ENCODE measurements at regions not wholly inside any gene's neighbourhood (a gene's known extent, or its start where the extent isn't known, plus 50 kb on each side); places are given as distances from the start of the nearest gene placed in this dataset.

GRCh38 chr16:73171380-73171779 lies 123.5 kb upstream of the ZFHX3 start:
- FAIRE-seq: no peak

DNA sequence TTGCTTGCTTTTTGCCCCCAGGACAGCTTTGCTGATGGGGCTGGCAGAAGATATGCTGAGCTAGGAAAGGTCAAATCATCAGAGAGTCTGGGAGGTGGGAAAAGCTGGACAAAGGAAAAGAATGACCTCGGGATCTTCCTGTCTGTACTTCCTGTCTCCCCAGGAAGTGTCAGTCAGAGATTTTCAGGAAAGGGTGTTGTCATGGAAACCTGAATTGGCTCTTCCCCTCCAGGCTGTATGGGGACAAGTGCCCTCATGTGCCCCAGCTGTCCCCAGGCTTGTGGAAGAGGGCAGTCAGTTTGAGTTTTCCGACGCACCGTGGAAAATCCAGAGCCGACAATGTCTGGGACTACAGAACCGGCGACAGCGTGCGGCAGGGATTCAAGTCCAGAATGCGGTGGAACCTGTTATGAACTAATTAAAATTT lies 122.7 kb upstream of the ZFHX3 start:
- no peak for FAIRE-seq

- no peak for FAIRE-seq
Observed at GRCh38 chr16:73166947-73167550, 119.1 kb upstream of the ZFHX3 start.

GRCh38 chr16:73166441-73166851 lies 118.5 kb upstream of the ZFHX3 start:
- no peak for FAIRE-seq

GRCh38 chr16:73163238-73163815 lies 115.4 kb upstream of the ZFHX3 start:
- FAIRE-seq: no peak

- FAIRE-seq: no peak
Observed at GRCh38 chr16:73161977-73162376, 114.0 kb upstream of the ZFHX3 start.

- FAIRE-seq: no peak
Observed at GRCh38 chr16:73159296-73159695, 111.4 kb upstream of the ZFHX3 start.

DNA sequence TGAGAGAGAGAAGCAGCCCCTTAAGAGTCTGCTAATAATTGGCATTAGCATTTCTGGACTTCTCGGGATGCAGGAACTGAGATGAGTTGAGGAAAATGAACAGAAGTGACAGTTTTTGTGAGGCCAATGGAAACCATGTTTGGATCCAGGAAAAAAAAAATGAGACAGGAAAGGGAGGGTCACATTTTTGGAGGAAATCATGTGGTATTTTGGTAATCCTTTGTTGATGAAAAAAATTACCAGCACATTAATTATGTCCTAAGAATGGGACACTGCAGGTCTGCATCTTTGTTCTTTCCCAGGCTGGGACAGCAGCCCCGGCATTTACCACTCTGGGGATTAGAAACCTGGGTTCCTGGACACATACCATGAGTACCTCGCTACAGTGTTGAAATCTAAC lies 109.9 kb upstream of the ZFHX3 start:
- FAIRE-seq: no peak

- no peak for FAIRE-seq
Observed at GRCh38 chr16:73154063-73154870, 106.3 kb upstream of the ZFHX3 start.

DNA sequence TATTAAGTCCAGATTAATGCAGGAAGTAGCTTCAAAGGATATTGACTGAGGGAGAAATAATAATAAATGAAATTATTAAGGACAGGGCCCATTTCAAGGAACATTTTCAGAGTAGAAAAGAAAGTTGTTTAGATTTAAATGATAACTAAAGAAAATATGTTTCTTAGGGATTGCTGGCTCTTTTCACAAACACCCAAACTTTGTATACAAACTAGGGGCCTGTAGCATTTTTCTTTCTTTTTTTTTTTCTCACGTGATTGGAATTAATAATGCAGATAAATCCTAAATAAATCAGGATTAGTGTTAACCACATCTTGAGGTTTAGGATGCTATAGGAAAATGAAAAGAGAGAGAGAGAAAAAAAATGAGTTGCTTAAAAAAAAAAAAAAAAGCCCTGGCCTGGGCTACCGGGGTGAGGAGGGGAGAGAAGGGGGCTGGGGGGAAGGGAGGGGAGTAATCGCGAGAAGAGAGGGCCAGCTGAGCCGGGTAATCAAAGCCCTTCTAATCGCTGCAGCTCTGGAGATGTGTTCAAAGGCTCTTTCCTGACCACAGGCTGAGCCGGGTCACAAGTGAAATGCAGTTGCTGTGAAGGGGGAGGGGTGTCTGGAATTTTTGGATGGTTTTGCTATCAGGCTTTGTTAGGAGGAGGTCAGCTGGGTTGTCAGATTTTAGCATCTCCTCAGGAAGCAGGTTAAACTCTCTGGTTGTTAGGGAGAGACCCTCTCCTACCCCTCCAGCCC lies 104.6 kb upstream of the ZFHX3 start:
- no peak for FAIRE-seq

DNA sequence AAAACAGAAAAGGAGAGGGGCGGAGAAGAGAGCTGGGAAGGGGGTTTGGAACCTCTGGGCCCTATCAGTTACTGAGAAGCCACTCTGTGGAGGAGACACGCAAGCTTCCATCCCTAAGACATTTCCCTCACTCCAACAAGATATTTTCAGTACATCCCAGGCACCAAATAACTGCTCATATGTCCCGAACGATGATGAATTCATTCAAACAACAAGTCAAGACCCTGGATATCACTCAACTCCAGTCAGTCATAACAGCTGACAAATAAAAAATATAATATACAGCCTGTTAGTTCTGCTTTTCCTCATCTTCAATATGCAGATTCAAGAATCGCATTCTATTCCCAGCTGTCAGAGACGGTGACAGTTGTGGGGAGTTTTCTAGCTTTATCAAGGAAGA lies 104.0 kb upstream of the ZFHX3 start:
- no peak for FAIRE-seq

- no peak for FAIRE-seq
Observed at GRCh38 chr16:73151225-73151624, 103.3 kb upstream of the ZFHX3 start.

GRCh38 chr16:73150786-73151185 lies 102.9 kb upstream of the ZFHX3 start:
- no peak for FAIRE-seq

- no peak for FAIRE-seq
Observed at GRCh38 chr16:73149334-73149733, 101.4 kb upstream of the ZFHX3 start.

DNA sequence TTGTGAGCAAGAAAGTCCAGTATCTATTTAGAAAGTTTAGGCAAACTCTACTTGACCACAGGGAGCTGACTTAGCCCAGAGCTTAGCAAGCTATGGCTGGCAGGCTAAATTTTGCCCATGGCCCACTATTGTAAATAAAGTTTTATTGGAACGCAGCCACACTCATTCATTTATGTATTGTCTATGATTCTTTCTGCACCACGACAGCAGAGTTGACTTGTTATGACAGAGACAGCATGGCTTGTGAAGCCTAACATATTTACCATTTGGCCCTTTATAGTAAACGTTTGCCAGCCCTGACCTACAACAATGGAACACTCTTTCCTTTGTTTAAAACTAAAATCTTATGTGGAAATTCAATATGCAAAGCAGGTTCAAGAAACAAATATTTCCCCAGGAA lies 100.0 kb upstream of the ZFHX3 start:
- no peak for FAIRE-seq

DNA sequence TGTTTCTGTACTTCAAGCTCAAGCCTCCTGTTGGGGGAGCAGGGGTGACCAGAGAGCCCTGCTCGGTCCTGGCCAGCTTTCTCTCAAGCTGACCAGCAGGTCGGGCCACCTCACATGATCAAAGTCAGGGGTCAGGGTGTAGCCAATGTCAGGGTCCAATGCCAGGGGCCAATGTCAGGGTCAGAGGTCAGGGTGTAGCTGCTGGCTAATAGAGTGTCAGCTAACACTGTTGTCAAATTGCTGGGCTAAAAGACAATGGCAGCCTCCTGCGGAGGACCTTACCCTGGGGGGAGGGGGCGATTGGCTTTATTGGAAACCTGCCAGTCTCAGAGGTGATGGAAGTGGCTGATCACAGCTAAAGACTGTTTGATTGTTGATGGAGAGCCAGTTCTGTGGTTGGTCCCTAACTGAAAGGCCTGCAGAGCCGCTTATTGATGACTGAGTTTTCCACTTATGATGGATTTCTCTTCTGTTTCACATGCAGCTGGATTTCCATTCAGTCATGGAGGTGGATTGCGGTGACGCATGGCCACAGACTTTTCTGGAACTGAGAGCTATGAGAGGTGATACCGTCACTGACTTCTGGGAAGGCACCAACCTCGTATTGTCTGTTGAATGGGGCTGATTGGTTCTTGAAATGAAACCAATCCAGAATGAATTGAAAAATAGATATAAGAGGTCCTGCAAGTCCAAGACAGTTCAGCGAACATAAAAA lies 97.4 kb upstream of the ZFHX3 start:
- no peak for FAIRE-seq

DNA sequence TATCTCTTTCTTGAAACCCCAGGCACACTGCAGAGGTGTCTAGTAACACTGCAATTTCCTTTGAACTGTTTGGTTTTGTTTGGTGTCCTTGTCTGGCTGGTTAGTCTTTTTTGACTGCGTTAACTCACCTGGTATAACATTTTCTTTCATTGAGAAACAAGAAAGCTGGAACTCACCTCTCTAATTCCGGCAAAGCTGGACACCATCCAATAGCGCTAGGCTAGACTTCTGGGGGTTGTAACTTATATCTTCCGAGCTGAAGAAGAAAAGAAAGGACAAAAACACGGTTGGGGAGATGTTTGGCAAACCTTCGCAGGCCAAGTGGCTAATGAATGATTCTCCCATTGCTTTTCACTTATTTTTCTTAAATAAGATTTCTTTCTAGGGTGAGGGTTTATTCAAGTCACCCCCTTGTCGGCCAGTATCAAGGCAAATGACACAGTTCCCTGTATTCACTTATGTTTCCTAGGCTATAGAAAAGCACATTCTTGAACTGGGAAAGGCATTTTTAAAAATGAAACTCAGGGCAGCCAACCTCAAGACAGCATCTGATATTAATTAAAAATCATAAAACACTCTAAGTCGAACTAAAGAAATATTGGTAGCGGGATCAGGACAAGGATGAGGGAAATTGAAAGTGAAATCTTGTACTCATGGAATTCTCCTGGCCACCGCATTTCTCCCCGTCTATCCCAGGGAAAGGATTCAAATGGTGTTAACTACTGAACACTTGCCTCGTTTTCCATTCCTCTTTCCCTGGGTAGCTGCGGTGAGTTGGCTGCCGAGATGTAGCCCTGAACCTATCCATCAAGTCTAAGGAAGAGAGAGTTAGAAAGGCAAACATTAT lies 95.9 kb upstream of the ZFHX3 start:
- FAIRE-seq: no peak

DNA sequence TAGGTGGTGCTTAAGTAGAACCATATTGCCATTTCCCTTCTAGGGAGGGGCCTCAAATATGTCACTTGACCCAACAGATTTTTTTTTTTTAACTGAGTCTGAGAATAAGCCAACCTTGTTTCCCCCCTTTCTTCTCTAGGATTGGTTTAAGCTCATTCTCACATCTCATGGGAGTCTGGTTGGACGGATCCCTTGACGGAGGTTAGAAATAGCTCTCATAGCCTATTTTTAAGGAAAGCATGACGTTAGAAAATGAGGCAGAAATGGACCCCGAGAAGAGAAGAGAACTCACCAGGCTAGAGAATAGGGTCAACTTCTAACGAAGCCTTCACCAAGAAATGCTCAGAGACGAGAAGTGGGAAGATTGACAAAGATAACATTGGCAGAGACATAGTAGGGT lies 95.1 kb upstream of the ZFHX3 start:
- no peak for FAIRE-seq

- FAIRE-seq: no peak
Observed at GRCh38 chr16:73142053-73142854, 94.3 kb upstream of the ZFHX3 start.

DNA sequence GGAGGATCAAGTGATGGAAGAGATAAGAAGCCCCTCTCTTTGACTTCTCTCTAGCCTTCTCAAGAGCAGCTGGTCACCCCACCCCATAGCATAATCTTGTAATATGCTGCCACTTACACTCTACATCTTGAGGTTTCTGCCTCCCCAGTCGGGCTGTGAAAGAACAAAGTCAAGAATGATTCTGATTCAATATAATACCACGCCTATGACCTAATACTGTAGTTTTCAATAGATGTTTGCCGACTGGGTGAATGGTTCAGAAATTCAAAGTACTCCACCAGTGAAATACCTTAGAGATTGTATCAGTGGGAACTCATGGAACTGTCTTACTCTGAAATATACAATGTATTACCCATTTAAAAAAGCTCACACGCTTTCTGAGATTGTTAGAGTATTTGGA lies 93.0 kb upstream of the ZFHX3 start:
- no peak for FAIRE-seq
